SK-N-SH treated with all-trans-retinoic acid at 6 μM for 48 hours (cell line): ENCODE measurements at regions not wholly inside any gene's neighbourhood (a gene's known extent, or its start where the extent isn't known, plus 50 kb on each side); places are given as distances from the start of the nearest gene placed in this dataset.

Experiments
- GLIS3 ChIP-seq: fragments of 250-450 bp; sonication (Bioruptor Pico); IDR thresholded peaks from 2 replicates; pipeline ENCODE4 v1.5.0; 2020; ENCODE audit warnings: mild to moderate bottlenecking, moderate library complexity
- TCF4 ChIP-seq: fragments of 250-450 bp; sonication (Bioruptor Pico); IDR thresholded peaks from 2 replicates; pipeline ENCODE4 v1.8.0; 2021; ENCODE audit warnings: mild to moderate bottlenecking, moderate library complexity, borderline replicate concordance

DNA sequence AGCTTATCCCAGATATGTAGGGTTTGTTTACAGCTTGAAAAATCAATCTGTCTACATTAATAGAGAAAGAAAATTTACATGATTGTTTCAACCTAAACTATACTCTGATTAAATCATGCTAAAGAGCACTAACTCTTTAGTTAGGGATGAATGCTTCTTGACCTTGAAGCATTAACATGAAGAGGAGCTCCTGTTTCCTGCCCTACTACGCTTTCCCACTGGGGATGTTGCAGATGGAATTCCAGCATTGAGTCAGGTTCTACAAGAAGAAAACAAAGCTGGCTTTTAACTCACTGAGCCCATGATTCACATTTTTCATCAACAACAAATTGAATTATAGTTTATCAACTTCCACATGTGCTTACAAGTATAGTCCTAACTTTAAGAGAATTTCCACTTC lies 471.3 kb downstream of the TMEM232 start:
- TF ChIP-seq TCF4 (CRISPR knock-in tag) (no peak), GLIS3 (CRISPR knock-in tag) (no peak)
